Panc1 (cell line): ENCODE measurements at regions not wholly inside any gene's neighbourhood (a gene's known extent, or its start where the extent isn't known, plus 50 kb on each side); places are given as distances from the start of the nearest gene placed in this dataset.

Experiments used
- ATAC-seq: fragments of 200-7000 bp; cut with Tn5 transposase; 2 replicates; pipeline ENCODE4 v1.9.1; 2020; ENCODE audit warnings: mild to moderate bottlenecking, moderate library complexity
- BruUV-seq: library from RNA; stranded (reverse); fragments of 400-500 nt; replicated peaks from 2 replicates; lab custom pipeline; 2021; lab: Mats Ljungman, UMichigan
- CTCF ChIA-PET: fragments of 300-600 bp; sonication (Branson Sonifier 250); formaldehyde crosslinking; loops from one replicate; lab custom pipeline; 2022; ENCODE audit warnings: antibody characterized with exemption; lab: Charles Lee
- POLR2A ChIA-PET: fragments of 300-600 bp; sonication (Branson Sonifier 250); formaldehyde crosslinking; loops from one replicate; lab custom pipeline; 2022; ENCODE audit warnings: antibody characterized with exemption; lab: Charles Lee
- DNase-seq: peaks from one replicate; pipeline ENCODE4 v3.0.0-alpha.2; 2010; ENCODE audit warnings: low read depth, low spot score
- H3K27ac ChIP-seq: 2 replicates; pipeline ENCODE4 v1.5.1; 2011; ENCODE audit warnings: mild to moderate bottlenecking, low read length, inconsistent platforms
- H3K27me3 ChIP-seq: fragments of 200-500 bp; sonication (Bioruptor generic); 2 replicates; pipeline ENCODE4 v1.6.0; 2014; ENCODE audit warnings: low read length, inconsistent platforms; ENCODE audit not compliant: control insufficient read depth, insufficient read depth
- H3K36me3 ChIP-seq: fragments of 200-500 bp; sonication (Bioruptor generic); 2 replicates; pipeline ENCODE4 v1.5.1; 2014; ENCODE audit warnings: inconsistent platforms, mild to moderate bottlenecking, low read length, moderate library complexity; ENCODE audit not compliant: control insufficient read depth, insufficient read depth
- H3K4me1 ChIP-seq: 2 replicates; pipeline ENCODE4 v1.5.1; 2011; ENCODE audit warnings: inconsistent platforms, mild to moderate bottlenecking, low read length, moderate library complexity; ENCODE audit not compliant: control insufficient read depth, insufficient read depth
- H3K4me3 ChIP-seq, 2 experiments: 2 replicates each; pipeline ENCODE4 v1.5.1; 2011 to 2012; ENCODE audit warnings: low read depth in 2 of 2, low read length in 2 of 2, mild to moderate bottlenecking in 2 of 2, inconsistent platforms in 1 of 2, moderate library complexity in 1 of 2
- H3K9me3 ChIP-seq: fragments of 200-500 bp; sonication (Bioruptor generic); 2 replicates; pipeline ENCODE4 v1.5.1; 2014; ENCODE audit warnings: low read depth, mild to moderate bottlenecking, inconsistent platforms, low read length, moderate library complexity; ENCODE audit not compliant: control insufficient read depth, insufficient read depth
- POLR2AphosphoS5 ChIP-seq: IDR thresholded peaks from 2 replicates; pipeline ENCODE4 v1.6.1; 2012; ENCODE audit warnings: mild to moderate bottlenecking, low read depth, low read length, moderate library complexity
- SIN3A ChIP-seq: IDR thresholded peaks from 2 replicates; pipeline ENCODE4 v1.6.1; 2012; ENCODE audit warnings: low read depth, mild to moderate bottlenecking, low read length, moderate library complexity, borderline replicate concordance; ENCODE audit not compliant: insufficient read depth
- TCF7L2 ChIP-seq: IDR thresholded peaks from 2 replicates; pipeline ENCODE4 v1.6.1; 2011; ENCODE audit warnings: mild to moderate bottlenecking, low read depth, low read length, inconsistent platforms
- in situ Hi-C: cut with HindIII; loops from 2 replicates; pipeline ENCODE4 v1.10.0; 2016; ENCODE audit warnings: low sequenced_read_pairs, low pct_unique_long_range_greater_than_20kb
- intact Hi-C: fragments of 100-400 bp; cut with micrococcal nuclease; formaldehyde crosslinking; loops from one replicate; pipeline ENCODE4 v1.10.0; 2022; ENCODE audit not compliant: unreplicated experiment
- TF ChIP-seq, protein P1 (sequence below), 2 experiments: IDR thresholded peaks; 2 replicates each; pipeline ENCODE4 v1.6.1; 2011 to 2012; ENCODE audit warnings: low read depth in 2 of 2, control low read depth in 1 of 2, low read length in 1 of 2, mild to moderate bottlenecking in 1 of 2, moderate library complexity in 1 of 2; ENCODE audit not compliant: insufficient read depth in 1 of 2
- TF ChIP-seq, protein P2 (sequence below): fragments of 450-650 bp; IDR thresholded peaks from 2 replicates; pipeline ENCODE4 v1.5.1; 2017; ENCODE audit warnings: mild to moderate bottlenecking

DNA sequence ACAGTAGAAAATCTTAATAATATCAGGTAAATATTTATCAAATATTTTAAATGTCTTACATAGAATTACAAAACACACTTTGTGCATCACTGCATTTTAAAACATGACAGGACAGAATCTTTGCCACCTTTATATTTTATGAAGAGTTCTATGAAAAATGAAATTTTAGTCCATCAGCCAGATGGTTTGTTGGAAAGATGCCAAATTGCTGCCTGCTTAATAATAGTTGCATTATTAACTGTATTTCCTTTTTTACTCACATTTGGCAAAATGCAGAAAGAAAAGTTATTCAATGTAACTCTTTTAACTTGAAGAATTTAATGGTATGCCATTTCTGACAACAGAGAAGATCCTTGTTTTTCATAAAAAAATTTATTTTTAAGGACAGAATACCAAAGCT, 1271.6 kb downstream of the NSUN3 start:
- no TSS peak for BruUV-seq
- ATAC-seq = no peak
- TF ChIP-seq SIN3A (no peak), TCF7L2 (no peak), POLR2AphosphoS5 (no peak)
- TF ChIP-seq, protein P1, sequence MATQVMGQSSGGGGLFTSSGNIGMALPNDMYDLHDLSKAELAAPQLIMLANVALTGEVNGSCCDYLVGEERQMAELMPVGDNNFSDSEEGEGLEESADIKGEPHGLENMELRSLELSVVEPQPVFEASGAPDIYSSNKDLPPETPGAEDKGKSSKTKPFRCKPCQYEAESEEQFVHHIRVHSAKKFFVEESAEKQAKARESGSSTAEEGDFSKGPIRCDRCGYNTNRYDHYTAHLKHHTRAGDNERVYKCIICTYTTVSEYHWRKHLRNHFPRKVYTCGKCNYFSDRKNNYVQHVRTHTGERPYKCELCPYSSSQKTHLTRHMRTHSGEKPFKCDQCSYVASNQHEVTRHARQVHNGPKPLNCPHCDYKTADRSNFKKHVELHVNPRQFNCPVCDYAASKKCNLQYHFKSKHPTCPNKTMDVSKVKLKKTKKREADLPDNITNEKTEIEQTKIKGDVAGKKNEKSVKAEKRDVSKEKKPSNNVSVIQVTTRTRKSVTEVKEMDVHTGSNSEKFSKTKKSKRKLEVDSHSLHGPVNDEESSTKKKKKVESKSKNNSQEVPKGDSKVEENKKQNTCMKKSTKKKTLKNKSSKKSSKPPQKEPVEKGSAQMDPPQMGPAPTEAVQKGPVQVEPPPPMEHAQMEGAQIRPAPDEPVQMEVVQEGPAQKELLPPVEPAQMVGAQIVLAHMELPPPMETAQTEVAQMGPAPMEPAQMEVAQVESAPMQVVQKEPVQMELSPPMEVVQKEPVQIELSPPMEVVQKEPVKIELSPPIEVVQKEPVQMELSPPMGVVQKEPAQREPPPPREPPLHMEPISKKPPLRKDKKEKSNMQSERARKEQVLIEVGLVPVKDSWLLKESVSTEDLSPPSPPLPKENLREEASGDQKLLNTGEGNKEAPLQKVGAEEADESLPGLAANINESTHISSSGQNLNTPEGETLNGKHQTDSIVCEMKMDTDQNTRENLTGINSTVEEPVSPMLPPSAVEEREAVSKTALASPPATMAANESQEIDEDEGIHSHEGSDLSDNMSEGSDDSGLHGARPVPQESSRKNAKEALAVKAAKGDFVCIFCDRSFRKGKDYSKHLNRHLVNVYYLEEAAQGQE (IDR thresholded peaks at IDR 0.05; ENCODE audit: insufficient read depth in 1 of 2, low read depth in 2 of 2, low read length in 1 of 2) = no peak
- TF ChIP-seq, protein P2, sequence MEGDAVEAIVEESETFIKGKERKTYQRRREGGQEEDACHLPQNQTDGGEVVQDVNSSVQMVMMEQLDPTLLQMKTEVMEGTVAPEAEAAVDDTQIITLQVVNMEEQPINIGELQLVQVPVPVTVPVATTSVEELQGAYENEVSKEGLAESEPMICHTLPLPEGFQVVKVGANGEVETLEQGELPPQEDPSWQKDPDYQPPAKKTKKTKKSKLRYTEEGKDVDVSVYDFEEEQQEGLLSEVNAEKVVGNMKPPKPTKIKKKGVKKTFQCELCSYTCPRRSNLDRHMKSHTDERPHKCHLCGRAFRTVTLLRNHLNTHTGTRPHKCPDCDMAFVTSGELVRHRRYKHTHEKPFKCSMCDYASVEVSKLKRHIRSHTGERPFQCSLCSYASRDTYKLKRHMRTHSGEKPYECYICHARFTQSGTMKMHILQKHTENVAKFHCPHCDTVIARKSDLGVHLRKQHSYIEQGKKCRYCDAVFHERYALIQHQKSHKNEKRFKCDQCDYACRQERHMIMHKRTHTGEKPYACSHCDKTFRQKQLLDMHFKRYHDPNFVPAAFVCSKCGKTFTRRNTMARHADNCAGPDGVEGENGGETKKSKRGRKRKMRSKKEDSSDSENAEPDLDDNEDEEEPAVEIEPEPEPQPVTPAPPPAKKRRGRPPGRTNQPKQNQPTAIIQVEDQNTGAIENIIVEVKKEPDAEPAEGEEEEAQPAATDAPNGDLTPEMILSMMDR = no peak
- Histone ChIP-seq H3K4me1 (no peaks in the 10 kb centered on the region), H3K27me3 (no peaks in the 10 kb centered on the region), H3K9me3 (peaks cover 3% of the 10 kb centered on the region; the same call in 1 of the 2 replicates), H3K36me3 (no peaks in the 10 kb centered on the region), H3K4me3 (no peak overlapping the region), H3K27ac (no peak overlapping the region)
- intact Hi-C loops (no loop called here), in situ Hi-C loops (no loop called here)
- ChIA-PET POLR2A (no interaction called here), CTCF (no interaction called here)
- DNase-seq = no peak

DNA sequence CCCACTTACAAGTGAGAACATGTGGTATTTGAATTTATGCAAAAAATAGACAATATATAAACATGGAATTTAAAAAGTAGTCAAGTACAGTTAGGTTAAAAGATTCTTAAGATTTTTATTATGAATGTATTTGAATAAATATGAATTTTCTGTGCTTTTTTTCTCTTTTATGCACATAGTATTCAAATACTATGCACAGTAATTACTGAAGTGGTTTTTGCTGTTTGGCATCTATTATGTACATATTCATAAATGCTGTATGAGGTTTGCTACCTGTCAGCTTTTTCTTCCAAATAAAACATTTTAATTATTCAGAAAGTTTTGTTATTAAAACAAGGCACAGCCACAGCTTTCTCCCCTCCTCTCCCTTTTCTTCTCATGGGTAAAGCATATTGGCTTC, 1272.7 kb downstream of the NSUN3 start:
- Histone ChIP-seq H3K4me1 (no peaks in the 10 kb centered on the region), H3K27me3 (no peaks in the 10 kb centered on the region), H3K36me3 (no peaks in the 10 kb centered on the region), H3K27ac (no peak overlapping the region), H3K4me3 (no peak overlapping the region), H3K9me3 (peaks cover 3% of the 10 kb centered on the region; the same call in 1 of the 2 replicates)
- intact Hi-C loops = no loop called here
- ChIA-PET POLR2A (no interaction called here), CTCF (no interaction called here)
- DNase-seq = no peak
- in situ Hi-C loops = no loop called here
- no peak for ATAC-seq
- BruUV-seq = no TSS peak
- no peak for TF ChIP-seq SIN3A
- TF ChIP-seq TCF7L2 = no peak
- TF ChIP-seq, protein P1 (IDR thresholded peaks at IDR 0.05; ENCODE audit: insufficient read depth in 1 of 2, low read depth in 2 of 2, low read length in 1 of 2) = no peak
- TF ChIP-seq POLR2AphosphoS5 = no peak
- TF ChIP-seq, protein P2 = no peak
